GM12878 (cell line): ENCODE measurements at regions not wholly inside any gene's neighbourhood (a gene's known extent, or its start where the extent isn't known, plus 50 kb on each side); places are given as distances from the start of the nearest gene placed in this dataset.

Experiments used
- ATAC-seq: fragments of 200-7000 bp; cut with Tn5 transposase; 3 replicates; pipeline ENCODE4 v1.9.1; 2020; ENCODE audit warnings: mild to moderate bottlenecking, moderate library complexity
- BruUV-seq: library from RNA; stranded (reverse); fragments of 400-500 nt; replicated peaks from 2 replicates; lab custom pipeline; 2021; lab: Mats Ljungman, UMichigan
- CTCF ChIA-PET: fragments of 300-600 bp; sonication (Branson Sonifier 250); formaldehyde crosslinking; extraction: SDS; loops from one replicate; lab custom pipeline; 2021; ENCODE audit warnings: inconsistent platforms; lab: Yijun Ruan, JAX
- POLR2A ChIA-PET: fragments of 350-600 bp; formaldehyde crosslinking; extraction: SDS; loops from one replicate; lab custom pipeline; 2021; ENCODE audit warnings: inconsistent platforms; lab: Charles Lee
- RAD21 ChIA-PET: fragments of 300-600 bp; sonication (Branson Sonifier 250); formaldehyde crosslinking; loops from one replicate; lab custom pipeline; 2023; ENCODE audit warnings: antibody characterized with exemption; ENCODE audit not compliant: unreplicated experiment; lab: Charles Lee
- SMC1A ChIA-PET: fragments of 300-600 bp; sonication (Branson Sonifier 250); formaldehyde crosslinking; loops from one replicate; lab custom pipeline; 2023; ENCODE audit not compliant: unreplicated experiment, uncharacterized antibody; lab: Charles Lee
- DNase-seq: peaks from one replicate; pipeline ENCODE4 v3.0.0-alpha.2; 2011; ENCODE audit warnings: low read depth, low spot score
- FAIRE-seq: peaks from 3 replicates; lab custom pipeline; 2011; peaks lifted over from hg19 to GRCh38; lab: Jason Lieb, UNC
- H2AFZ ChIP-seq: 2 replicates; pipeline ENCODE4 v1.6.0; 2011; ENCODE audit warnings: low read depth, low read length, control low read depth; ENCODE audit not compliant: control insufficient read depth
- H3K27ac ChIP-seq: 2 replicates; pipeline ENCODE4 v1.5.1; 2011; ENCODE audit warnings: control low read depth; ENCODE audit not compliant: control insufficient read depth, insufficient read depth
- H3K27me3 ChIP-seq, 2 experiments: replicated peaks in 1 of 2; 2 replicates each; pipeline versions ENCODE4 v1.6.0 to v1.6.1; 2011; ENCODE audit warnings: low read length in 1 of 2; ENCODE audit not compliant: control insufficient read depth in 2 of 2, insufficient read depth in 2 of 2
- H3K36me3 ChIP-seq, 2 experiments: 2 replicates each; pipeline ENCODE4 v1.5.1; 2011; ENCODE audit warnings: low read length in 1 of 2; ENCODE audit not compliant: control insufficient read depth in 2 of 2, insufficient read depth in 2 of 2
- H3K4me1 ChIP-seq: 2 replicates; pipeline ENCODE4 v1.6.1; 2011; ENCODE audit warnings: mild to moderate bottlenecking, low read length, moderate library complexity, mixed read lengths; ENCODE audit not compliant: control insufficient read depth, insufficient read depth
- H3K4me2 ChIP-seq: 2 replicates; pipeline ENCODE4 v1.6.0; 2011; ENCODE audit warnings: control low read depth; ENCODE audit not compliant: control insufficient read depth, insufficient read depth
- H3K4me3 ChIP-seq: fragments of 200-600 bp; sonication (generic); 2 replicates; pipeline ENCODE4 v1.5.1; 2016
- H3K79me2 ChIP-seq: 2 replicates; pipeline ENCODE4 v1.6.0; 2011; ENCODE audit warnings: low read length; ENCODE audit not compliant: control insufficient read depth, insufficient read depth
- H3K9ac ChIP-seq: 2 replicates; pipeline ENCODE4 v1.8.0; 2011; ENCODE audit warnings: low read length, control low read depth, mixed read lengths; ENCODE audit not compliant: control insufficient read depth, insufficient read depth
- H3K9me3 ChIP-seq: replicated peaks from 3 replicates; pipeline ENCODE4 v1.5.1; 2011; ENCODE audit warnings: mild to moderate bottlenecking, low read length; ENCODE audit not compliant: control insufficient read depth, insufficient read depth
- H4K20me1 ChIP-seq: 2 replicates; pipeline ENCODE4 v1.6.0; 2011; ENCODE audit not compliant: control insufficient read depth, insufficient read depth
- ATF3 ChIP-seq: IDR thresholded peaks from 2 replicates; pipeline ENCODE4 v1.6.1; 2011; ENCODE audit warnings: low read depth, mild to moderate bottlenecking, low read length, moderate library complexity, borderline replicate concordance; ENCODE audit errors: extremely low read depth
- CREB1 ChIP-seq: IDR thresholded peaks from 2 replicates; pipeline ENCODE4 v1.6.1; 2012; ENCODE audit warnings: low read depth, mild to moderate bottlenecking, inconsistent platforms
- ESRRA ChIP-seq: IDR thresholded peaks from 2 replicates; pipeline ENCODE4 v1.6.1; 2012; ENCODE audit warnings: mild to moderate bottlenecking, low read length, improper control_type of control experiment
- HSF1 ChIP-seq: fragments of 150-350 bp; IDR thresholded peaks from 2 replicates; pipeline ENCODE4 v1.6.1; 2014; ENCODE audit warnings: mild to moderate bottlenecking, low read depth, low read length
- MTA3 ChIP-seq: IDR thresholded peaks from 2 replicates; pipeline ENCODE4 v1.6.1; 2012; ENCODE audit warnings: low read length, inconsistent platforms, borderline replicate concordance
- POLR2A ChIP-seq: IDR thresholded peaks from 2 replicates; pipeline ENCODE4 v1.6.1; 2011; ENCODE audit warnings: low read depth, mild to moderate bottlenecking, low read length
- POLR2AphosphoS2 ChIP-seq: IDR thresholded peaks from 2 replicates; pipeline ENCODE4 v1.6.1; 2011; ENCODE audit warnings: low read depth, mild to moderate bottlenecking, low read length, improper control_type of control experiment, moderate library complexity
- RAD51 ChIP-seq: fragments of 450-650 bp; IDR thresholded peaks from 2 replicates; pipeline ENCODE4 v1.6.1; 2016; ENCODE audit warnings: moderate library complexity, mild to moderate bottlenecking, inconsistent platforms
- RBBP5 ChIP-seq: fragments of 200-600 bp; sonication (generic); conservative IDR thresholded peaks from 2 replicates; pipeline ENCODE4 v1.6.1; 2016
- WRNIP1 ChIP-seq: IDR thresholded peaks from 2 replicates; pipeline ENCODE4 v1.6.1; 2011; ENCODE audit warnings: low read depth, low read length, improper control_type of control experiment, borderline replicate concordance
- WGBS: methylation state at CpG from one replicate; pipeline ENCODE4 v1.1.6; 2016; ENCODE audit warnings: low lambda C conversion rate; ENCODE audit not compliant: insufficient replicate concordance, insufficient coverage; ENCODE audit errors: missing lambda C conversion rate; 5-methylcytosine and 5-hydroxymethylcytosine counted together
- in situ Hi-C: fragments of 300-500 bp; cut with MboI; formaldehyde crosslinking; loops from 9 replicates; pipeline ENCODE4 v1.14.3; 2018; ENCODE audit warnings: mixed read lengths
- intact Hi-C: fragments of 100-400 bp; cut with micrococcal nuclease; formaldehyde crosslinking; loops from one replicate; pipeline ENCODE4 v1.14.2; 2022; ENCODE audit not compliant: unreplicated experiment
- TF ChIP-seq, protein P1 (sequence below): fragments of 450-650 bp; IDR thresholded peaks from 2 replicates; pipeline ENCODE4 v1.6.1; 2017; ENCODE audit warnings: antibody characterized with exemption, mild to moderate bottlenecking, moderate library complexity

DNA sequence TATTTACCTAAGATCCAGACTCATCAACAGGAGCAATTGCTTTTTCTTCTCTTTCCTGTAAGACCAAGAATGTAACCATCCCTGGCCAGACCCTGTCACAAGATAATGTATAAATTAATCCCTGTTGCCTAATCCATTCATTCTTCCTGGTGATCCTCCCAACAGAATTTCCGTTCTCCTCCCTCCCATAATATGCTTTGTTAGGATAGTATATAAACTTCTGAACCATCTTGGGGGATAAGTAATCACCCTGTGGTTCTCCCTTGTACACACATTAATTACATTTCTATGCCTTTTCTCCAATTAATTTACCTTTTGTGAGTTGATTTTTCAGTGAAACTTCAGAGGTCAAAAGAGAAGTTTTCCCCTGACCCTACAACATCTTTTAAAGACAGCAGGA lies 76.2 kb upstream of the RASSF8 start:
- ATAC-seq (no peak), FAIRE-seq (no peak), DNase-seq (no peak)
- no peaks in the 10 kb centered on the region for H3K79me2 ChIP-seq
- H3K9me3 ChIP-seq, result no peaks in the 10 kb centered on the region
- ChIA-PET POLR2A (no interaction called here), SMC1A (interaction anchor here (0.8 kb wide), 1 partner anchor 42 kb away, joined by 3 read pairs; no protein-coding TSS in a partner anchor), CTCF (no interaction called here), RAD21 (no interaction called here)
- H3K27me3 ChIP-seq, result peaks cover 0 to 2% of the 10 kb centered on the region in 2 experiments; a peak in 1 of 4 replicates
- TF ChIP-seq POLR2A (no peak), ESRRA (no peak), RAD51 (no peak), WRNIP1 (no peak)
- no peak overlapping the region for H3K9ac ChIP-seq
- H3K36me3 ChIP-seq, result no peaks in the 10 kb centered on the region
- H3K4me1 ChIP-seq, result no peaks in the 10 kb centered on the region
- H2AFZ ChIP-seq, result no peak overlapping the region
- H4K20me1 ChIP-seq, result no peaks in the 10 kb centered on the region
- no peak overlapping the region for H3K4me2 ChIP-seq
- 0% methylated on average over 1 of the region's 1 CpG for WGBS
- intact Hi-C loops, result no loop called here
- BruUV-seq, result no TSS peak
- no peak overlapping the region for H3K4me3 ChIP-seq
- in situ Hi-C loops, result no loop called here
- H3K27ac ChIP-seq, result no peak overlapping the region

- Histone ChIP-seq H3K4me3 (no peak overlapping the region), H3K9me3 (no peaks in the 10 kb centered on the region), H2AFZ (no peak overlapping the region), H3K4me1 (no peaks in the 10 kb centered on the region), H3K9ac (no peak overlapping the region), H3K36me3 (no peaks in the 10 kb centered on the region), H3K27me3 (peaks cover 0 to 2% of the 10 kb centered on the region in 2 experiments; a peak in 1 of 4 replicates), H3K27ac (no peak overlapping the region), H3K4me2 (no peak overlapping the region), H3K79me2 (no peaks in the 10 kb centered on the region), H4K20me1 (no peaks in the 10 kb centered on the region)
- ChIA-PET RAD21 (no interaction called here), CTCF (no interaction called here), SMC1A (interaction anchor here (0.8 kb wide), 1 partner anchor 43 kb away, joined by 3 read pairs; no protein-coding TSS in a partner anchor), POLR2A (no interaction called here)
- FAIRE-seq (no peak), ATAC-seq (no peak), DNase-seq (no peak)
- TF ChIP-seq HSF1, result no peak
- TF ChIP-seq ATF3, result no peak
- no peak for TF ChIP-seq RBBP5
- TF ChIP-seq POLR2AphosphoS2, result no peak
- no peak for TF ChIP-seq MTA3
- TF ChIP-seq, protein P1, sequence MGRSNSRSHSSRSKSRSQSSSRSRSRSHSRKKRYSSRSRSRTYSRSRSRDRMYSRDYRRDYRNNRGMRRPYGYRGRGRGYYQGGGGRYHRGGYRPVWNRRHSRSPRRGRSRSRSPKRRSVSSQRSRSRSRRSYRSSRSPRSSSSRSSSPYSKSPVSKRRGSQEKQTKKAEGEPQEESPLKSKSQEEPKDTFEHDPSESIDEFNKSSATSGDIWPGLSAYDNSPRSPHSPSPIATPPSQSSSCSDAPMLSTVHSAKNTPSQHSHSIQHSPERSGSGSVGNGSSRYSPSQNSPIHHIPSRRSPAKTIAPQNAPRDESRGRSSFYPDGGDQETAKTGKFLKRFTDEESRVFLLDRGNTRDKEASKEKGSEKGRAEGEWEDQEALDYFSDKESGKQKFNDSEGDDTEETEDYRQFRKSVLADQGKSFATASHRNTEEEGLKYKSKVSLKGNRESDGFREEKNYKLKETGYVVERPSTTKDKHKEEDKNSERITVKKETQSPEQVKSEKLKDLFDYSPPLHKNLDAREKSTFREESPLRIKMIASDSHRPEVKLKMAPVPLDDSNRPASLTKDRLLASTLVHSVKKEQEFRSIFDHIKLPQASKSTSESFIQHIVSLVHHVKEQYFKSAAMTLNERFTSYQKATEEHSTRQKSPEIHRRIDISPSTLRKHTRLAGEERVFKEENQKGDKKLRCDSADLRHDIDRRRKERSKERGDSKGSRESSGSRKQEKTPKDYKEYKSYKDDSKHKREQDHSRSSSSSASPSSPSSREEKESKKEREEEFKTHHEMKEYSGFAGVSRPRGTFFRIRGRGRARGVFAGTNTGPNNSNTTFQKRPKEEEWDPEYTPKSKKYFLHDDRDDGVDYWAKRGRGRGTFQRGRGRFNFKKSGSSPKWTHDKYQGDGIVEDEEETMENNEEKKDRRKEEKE, result no peak
- no peak for TF ChIP-seq CREB1
- BruUV-seq, result no TSS peak
- intact Hi-C loops (no loop called here), in situ Hi-C loops (no loop called here)
- 8% methylated on average over 10 of the region's 10 CpGs for WGBS
Observed at GRCh38 chr12:25883026-25883916, 75.2 kb upstream of the RASSF8 start.
